Activated CD4-positive, alpha-beta T cell treated with anti-CD3 and anti-CD28 coated beads for 24 hours (primary cell): ENCODE measurements at regions not wholly inside any gene's neighbourhood (a gene's known extent, or its start where the extent isn't known, plus 50 kb on each side); places are given as distances from the start of the nearest gene placed in this dataset.

ENCODE experiments used
- DNase-seq, 2 donors: peaks; one replicate each; pipeline ENCODE4 v3.0.0-alpha.2; 2020; ENCODE audit warnings: low read depth in 2 of 2

DNA sequence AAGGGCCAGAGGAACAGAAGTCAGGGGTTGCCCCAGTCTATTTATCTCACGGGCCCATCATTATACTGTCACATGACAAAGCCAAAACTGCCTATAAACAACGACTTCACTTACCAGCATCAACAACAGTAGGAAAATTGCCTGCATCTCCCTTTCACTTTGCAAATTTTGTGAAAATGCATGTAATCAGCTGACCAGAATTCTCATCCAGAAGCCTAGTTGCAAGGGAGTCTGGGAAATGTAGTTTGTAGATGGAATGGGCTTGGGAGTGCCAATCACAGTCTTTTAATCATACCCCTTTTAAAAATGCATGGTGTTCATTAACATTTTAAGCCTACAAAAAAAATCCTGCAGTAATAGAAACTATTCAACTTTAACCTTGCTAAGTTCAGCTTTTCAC lies 369.3 kb upstream of the TMPO start:
- no peak for DNase-seq

GRCh38 chr12:98146487-98146886 lies 368.9 kb upstream of the TMPO start:
- no peak for DNase-seq

DNA sequence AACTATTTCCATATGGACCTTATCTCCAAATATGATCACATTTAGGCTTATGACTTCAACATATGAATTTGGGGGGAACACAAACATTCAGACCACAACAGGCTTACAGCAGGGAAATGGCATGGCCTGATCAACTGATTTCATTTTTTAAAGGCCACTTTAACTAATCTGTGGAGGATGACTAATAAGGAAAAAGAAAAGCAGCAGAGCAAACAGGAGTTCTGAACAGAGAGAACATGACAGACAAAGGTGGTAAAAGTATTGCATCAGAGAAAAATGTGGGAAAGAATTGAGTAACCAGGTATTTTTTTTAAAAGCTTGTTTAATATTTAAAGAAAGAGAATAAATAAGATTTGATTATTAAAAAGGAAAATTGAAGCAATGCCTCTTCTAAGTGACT lies 366.1 kb upstream of the TMPO start:
- DNase-seq = no peak

DNA sequence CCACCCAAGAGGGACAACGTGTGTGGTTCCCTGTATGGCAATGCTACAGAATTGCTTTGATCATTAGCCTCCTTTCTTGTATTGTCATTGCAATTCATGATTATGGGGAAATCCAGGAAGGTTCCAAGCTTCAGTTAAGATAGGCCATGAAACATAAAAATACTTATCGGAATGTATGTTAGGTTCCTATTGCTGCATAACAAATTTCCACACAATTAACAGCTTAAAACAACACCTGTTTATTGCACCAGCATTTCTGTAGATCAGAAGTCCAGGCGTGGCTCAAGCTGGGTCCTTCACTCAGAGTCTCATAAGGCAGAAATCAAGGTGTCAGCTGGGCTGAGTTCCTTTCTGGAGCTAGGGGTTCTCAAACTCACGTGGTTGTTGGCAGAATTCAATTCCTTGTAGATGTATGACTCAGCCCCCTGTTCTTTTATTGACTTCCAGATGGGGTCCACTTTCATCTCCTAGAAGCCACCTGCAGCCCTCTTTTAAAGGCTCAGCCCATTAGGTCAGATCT lies 365.6 kb upstream of the TMPO start:
- no peak for DNase-seq

DNA sequence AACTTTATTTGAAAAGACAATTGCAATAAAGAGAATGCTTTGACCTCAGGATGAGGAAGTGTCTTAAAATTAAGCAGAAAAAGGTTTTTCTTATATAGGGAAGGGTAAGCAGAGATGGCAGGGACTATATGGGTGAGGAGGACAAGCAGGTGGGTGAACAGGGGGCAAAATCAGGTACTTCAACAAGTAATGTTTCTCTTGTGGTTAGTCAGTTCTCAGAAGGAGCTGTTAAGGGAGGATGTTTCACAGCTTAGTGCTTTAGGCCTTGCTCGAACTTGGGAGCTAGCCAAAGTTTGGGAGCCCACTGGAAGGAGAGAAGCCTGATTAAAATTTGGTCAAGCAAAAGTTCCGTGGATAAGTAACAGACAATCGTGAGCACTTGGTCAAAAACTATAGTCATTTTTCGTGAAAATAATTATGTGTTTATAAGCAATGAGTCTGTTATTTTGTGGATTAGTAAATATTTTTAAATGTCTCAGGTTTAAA lies 364.2 kb upstream of the TMPO start:
- no peak for DNase-seq

- DNase-seq = no peak
These were observed 363.4 kb upstream of the TMPO start for GRCh38 chr12:98151984-98152383.

DNA sequence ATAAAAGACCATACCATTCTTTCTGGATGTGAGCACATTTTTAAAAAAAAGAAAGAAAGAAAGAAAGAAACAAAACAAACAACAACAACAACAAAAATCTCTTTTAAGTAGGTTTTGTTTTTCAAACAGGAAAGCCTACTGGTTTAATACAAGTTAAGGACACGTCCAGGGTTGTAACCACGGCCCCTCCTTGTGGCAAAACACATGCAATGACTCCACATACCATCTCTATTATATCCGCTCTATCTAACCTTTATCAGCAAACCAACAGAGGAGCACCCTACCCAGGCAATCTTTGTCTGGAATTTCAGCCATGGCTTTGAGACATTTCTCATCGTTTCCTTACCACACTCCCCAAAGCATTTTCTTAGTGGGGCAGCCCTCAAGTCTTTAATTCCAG lies 360.5 kb upstream of the TMPO start:
- no peak for DNase-seq

- DNase-seq = no peak
These were observed 358.7 kb upstream of the TMPO start for GRCh38 chr12:98156697-98157096.

DNA sequence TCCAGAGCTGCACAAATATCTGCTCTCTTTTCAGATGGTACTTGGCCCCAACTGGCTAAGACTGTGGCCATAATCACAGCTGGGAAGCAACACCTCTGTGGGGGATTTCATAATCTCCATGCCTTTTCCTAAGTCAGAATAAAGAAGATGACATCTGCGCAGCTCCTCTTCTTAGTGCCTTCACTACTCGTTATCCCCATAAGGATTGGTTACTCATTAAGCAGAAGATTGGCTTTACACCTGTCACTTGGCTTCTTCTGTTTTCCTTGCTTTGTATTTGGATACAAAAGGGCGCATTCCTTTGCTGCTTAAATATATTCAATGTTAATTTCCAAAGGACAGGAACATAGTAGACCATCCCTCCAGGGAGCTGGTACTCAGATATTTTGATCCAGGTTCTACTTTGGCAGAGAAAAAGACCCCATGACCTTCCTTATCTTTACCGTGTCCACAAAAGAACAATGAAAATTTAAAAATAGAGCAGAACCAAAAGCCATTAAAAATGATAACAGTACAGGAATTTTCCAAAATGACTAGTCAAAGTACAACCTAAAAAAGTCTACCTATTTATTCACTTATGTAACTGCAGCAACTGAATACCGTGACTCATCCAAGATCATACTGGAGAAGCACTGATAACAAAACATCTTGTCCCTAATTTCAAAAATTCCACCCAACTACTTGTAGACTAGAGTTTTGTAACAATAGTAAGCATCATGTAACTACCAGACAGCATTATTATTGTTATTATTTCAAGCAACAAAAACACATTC lies 352.3 kb upstream of the TMPO start:
- DNase-seq = no peak

- no peak for DNase-seq
These were observed 343.1 kb upstream of the TMPO start for GRCh38 chr12:98172304-98172703.

DNA sequence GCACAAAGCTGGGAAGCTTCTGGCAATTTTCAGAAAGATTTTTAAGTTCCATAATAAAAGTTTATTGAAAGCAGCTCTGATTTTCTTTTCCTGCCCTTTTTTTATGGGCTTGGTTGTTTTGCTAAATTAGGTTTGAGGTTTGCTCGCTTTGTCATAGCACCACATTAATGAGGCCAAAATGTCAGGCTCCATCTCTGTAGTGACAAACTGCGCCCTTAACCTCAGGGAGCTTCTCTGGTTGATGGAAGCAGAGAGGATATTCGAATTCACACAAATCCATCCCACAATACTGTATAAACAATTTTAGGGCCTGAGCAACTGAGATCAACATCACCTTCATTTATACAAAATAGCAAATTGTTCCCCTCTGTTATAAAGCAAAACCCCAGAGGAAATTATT lies 342.6 kb upstream of the TMPO start:
- DNase-seq = no peak

DNA sequence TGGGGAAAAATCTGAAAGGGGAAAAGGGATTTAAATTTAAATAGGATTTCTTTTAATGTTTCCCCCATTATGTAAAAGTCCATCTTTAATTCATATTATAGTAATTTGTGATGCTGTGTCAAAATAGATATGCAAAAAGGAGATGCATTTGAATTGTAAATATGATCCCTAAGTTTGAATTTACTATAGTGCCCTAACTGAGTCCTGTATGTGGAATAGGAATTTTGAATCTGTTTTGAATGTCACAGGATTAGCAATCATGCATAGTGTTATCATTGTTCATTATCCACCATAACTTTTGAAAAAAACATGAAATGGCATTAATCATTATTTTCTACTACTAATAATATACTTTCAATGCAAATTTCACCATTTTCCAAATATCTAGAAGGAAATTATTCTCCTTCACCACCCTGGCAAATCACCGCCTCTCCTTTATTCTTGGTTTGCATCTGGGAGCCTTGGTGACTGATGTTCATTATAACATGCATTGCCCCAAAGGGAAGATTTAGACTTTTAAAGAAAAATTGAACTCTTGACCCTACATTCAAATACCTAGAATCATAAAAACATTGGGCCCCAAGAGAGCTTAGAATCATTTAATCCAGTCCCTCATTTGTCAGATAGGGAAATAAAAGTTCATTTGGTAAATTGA lies 341.5 kb upstream of the TMPO start:
- no peak for DNase-seq

- no peak for DNase-seq
These were observed 341.0 kb upstream of the TMPO start for GRCh38 chr12:98174428-98174809.

DNA sequence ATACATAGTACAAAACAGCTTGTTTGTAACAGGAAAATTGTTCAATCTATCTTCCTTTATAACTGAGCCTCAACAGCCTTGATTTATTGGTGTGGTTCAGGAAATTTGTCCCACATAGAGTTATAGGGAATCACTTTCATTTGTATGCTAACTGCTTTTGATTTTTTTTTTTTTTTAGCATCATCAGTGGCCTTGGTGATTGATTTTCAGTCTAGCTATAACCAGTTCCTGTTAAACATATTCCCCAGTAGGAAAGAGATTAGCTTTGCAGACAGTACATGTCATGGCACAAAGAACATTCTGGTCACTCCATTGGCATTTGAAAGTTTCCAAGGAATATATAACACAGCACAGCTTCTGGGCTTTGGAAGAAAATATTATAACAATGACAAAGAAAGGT lies 337.3 kb upstream of the TMPO start:
- no peak for DNase-seq

- no peak for DNase-seq
These were observed 336.2 kb upstream of the TMPO start for GRCh38 chr12:98179151-98179550.

DNA sequence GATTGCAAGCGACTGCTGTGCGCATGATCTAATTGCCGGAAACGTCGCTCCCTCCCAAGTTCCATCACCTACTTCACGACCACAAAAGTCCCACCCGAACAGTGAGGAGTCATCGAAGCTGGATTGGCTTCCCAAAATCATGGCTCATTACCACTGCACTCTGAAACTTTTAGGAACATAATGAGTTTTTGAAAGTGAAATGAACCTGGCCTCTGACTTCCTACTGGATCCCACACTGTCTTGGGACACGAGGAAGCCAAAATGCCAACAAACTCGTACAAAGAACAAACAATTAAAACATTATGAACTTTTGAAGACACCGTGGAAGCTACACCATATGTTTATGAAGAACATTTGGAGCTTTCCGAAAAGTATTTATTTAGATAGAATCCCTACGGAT lies 334.8 kb upstream of the TMPO start:
- DNase-seq = no peak

GRCh38 chr12:98182821-98183220 lies 332.6 kb upstream of the TMPO start:
- no peak for DNase-seq

- DNase-seq = no peak
These were observed 329.8 kb upstream of the TMPO start for GRCh38 chr12:98185606-98186005.

DNA sequence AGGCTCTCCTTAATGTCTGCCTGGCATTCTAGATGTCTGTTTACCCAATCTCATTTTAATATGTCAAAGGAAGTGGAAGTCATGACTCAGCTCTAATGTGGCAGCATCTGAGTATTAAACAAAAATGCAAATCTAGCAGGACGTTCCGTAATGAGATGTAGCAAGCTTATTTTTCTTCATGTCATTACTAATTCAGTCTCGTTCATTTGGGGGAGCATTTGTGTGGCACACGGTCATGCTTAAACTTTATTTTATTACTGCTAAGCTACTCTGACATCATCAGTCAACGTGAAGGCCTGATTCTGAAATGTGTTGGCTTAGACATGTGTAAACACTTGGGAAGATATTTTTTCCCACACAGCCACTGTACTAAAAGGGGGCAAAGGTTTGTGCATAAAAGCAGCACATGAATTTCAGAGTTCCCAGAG lies 326.7 kb upstream of the TMPO start:
- DNase-seq = no peak

DNA sequence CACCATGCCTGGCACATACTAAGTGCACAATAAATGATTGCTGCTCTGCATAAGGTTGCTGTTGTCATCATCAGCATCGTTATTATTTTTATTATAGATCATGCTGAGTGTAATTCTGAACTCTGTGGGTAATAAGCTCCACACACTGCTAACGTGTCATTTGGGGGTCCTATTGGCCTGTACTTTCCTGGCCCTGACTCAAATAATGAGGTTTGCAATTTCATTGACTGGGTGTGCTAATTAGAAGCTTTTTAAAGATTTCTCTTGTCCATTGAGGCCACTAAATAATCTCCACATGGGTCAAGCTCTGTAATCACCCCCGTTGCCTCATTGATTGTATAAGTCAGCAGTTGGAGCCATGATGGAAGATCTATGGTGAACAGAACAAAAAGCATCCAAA lies 320.8 kb upstream of the TMPO start:
- DNase-seq = no peak

DNA sequence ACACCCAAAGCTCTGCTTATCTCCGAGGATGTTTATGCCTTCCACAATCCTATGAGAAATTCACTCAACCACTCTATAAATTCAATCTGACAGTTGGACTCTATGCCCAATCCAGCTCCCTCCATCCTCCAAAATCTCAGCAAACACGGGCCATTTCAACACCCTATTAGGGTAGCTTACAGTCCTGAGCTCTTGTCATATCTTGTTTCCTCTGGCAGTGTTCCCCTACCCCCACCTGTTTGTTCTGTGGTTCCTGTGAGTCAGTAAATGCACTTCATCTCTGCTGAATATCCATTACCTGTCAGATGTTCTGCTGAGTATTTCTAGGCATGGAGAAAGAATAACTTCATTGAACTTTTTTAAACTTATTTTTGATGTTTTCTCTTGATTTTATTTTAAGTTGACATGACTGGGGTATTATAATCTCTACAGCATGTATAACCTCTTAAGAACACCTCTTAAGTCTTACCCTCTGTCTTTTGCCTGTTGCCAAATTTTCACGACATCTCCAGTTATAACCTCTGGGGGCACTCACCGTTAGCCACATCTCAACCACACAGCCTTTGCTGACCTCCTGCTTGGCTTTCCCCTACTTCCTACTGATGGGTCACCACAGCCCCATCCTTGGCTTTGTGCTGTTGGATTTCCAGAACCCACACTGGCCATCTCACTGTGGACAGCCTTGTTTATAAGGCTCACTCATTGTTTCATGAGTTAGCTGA lies 317.0 kb upstream of the TMPO start:
- no peak for DNase-seq

DNA sequence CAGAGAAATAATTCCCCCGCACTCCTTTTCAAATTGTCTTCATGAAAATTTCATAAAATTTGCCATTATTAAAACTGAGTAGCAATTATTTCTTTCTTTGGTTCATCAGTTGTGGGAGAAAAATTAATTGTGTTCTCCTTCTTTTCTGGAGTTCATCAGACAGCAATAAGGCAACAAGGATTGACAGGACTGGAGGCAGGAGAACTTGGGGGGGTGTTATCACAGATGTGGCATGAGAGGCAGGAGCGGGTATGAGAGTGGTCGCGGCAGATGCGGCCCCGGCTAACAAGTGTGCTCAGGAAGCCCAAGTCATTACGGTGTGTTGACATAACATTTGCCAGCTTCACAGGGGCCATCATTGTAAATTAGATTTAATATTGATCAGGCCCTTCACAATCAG lies 306.6 kb upstream of the TMPO start:
- DNase-seq = no peak
